H9 (cell line): ENCODE measurements at regions not wholly inside any gene's neighbourhood (a gene's known extent, or its start where the extent isn't known, plus 50 kb on each side); places are given as distances from the start of the nearest gene placed in this dataset.

ENCODE experiments used
- DNase-seq: peaks from one replicate; pipeline ENCODE4 v3.0.0-alpha.2; 2017
- H2AFZ ChIP-seq: one replicate; pipeline ENCODE4 v1.6.1; 2013; ENCODE audit warnings: mild to moderate bottlenecking, low read length, control low read depth, moderate library complexity
- H2AK5ac ChIP-seq: 2 replicates; pipeline ENCODE4 v1.6.1; 2013; ENCODE audit warnings: low read length, control low read depth, mixed read lengths; ENCODE audit not compliant: insufficient read length
- H2BK120ac ChIP-seq: one replicate; pipeline ENCODE4 v1.6.1; 2013; ENCODE audit warnings: low read depth, mild to moderate bottlenecking, low read length, control low read depth, inconsistent platforms; ENCODE audit not compliant: poor library complexity, severe bottlenecking
- H2BK12ac ChIP-seq: 2 replicates; pipeline ENCODE4 v1.6.1; 2013; ENCODE audit warnings: low read length, control low read depth, mixed read lengths, low read depth; ENCODE audit not compliant: insufficient read length
- H2BK15ac ChIP-seq: 2 replicates; pipeline ENCODE4 v1.6.1; 2013; ENCODE audit warnings: low read depth, low read length, control low read depth
- H2BK20ac ChIP-seq: one replicate; pipeline ENCODE4 v1.6.1; 2013; ENCODE audit warnings: low read depth, mild to moderate bottlenecking, low read length, control low read depth, inconsistent platforms; ENCODE audit not compliant: poor library complexity, severe bottlenecking
- H2BK5ac ChIP-seq: 2 replicates; pipeline ENCODE4 v1.6.1; 2013; ENCODE audit warnings: low read length, control low read depth, mixed read lengths; ENCODE audit not compliant: insufficient read length
- H3K14ac ChIP-seq: 2 replicates; pipeline ENCODE4 v1.6.1; 2013; ENCODE audit warnings: low read length, control low read depth; ENCODE audit not compliant: insufficient read depth
- H3K18ac ChIP-seq: 2 replicates; pipeline ENCODE4 v1.6.1; 2013; ENCODE audit warnings: low read depth, mild to moderate bottlenecking, mixed read lengths, low read length, control low read depth; ENCODE audit not compliant: insufficient read length
- H3K23ac ChIP-seq: 2 replicates; pipeline ENCODE4 v1.6.1; 2013; ENCODE audit warnings: low read length, control low read depth, mixed read lengths, low read depth; ENCODE audit not compliant: insufficient read length
- H3K23me2 ChIP-seq: 2 replicates; pipeline ENCODE4 v1.6.1; 2013; ENCODE audit warnings: low read depth, mild to moderate bottlenecking, mixed read lengths, low read length, control low read depth; ENCODE audit not compliant: insufficient read length, poor library complexity, severe bottlenecking
- H3K27ac ChIP-seq: 2 replicates; pipeline ENCODE4 v1.5.1; 2013; ENCODE audit warnings: low read length, control low read depth, mixed read lengths, low read depth; ENCODE audit not compliant: insufficient read length
- H3K27me3 ChIP-seq: 2 replicates; pipeline ENCODE4 v1.6.1; 2013; ENCODE audit warnings: low read length, control low read depth, inconsistent platforms; ENCODE audit not compliant: insufficient read depth
- H3K4ac ChIP-seq: 2 replicates; pipeline ENCODE4 v1.6.1; 2013; ENCODE audit warnings: low read depth, mild to moderate bottlenecking, control low read depth, inconsistent platforms, low read length, moderate library complexity
- H3K4me1 ChIP-seq: 2 replicates; pipeline ENCODE4 v1.6.1; 2013; ENCODE audit warnings: low read length, control low read depth, inconsistent platforms; ENCODE audit not compliant: insufficient read depth
- H3K4me2 ChIP-seq: 2 replicates; pipeline ENCODE4 v1.6.1; 2013; ENCODE audit warnings: low read length, control low read depth, mixed read lengths; ENCODE audit not compliant: insufficient read length, insufficient read depth
- H3K56ac ChIP-seq: 2 replicates; pipeline ENCODE4 v1.6.1; 2013; ENCODE audit warnings: low read depth, mild to moderate bottlenecking, mixed read lengths, low read length, control low read depth; ENCODE audit not compliant: insufficient read length
- H3K79me1 ChIP-seq: 2 replicates; pipeline ENCODE4 v1.6.1; 2013; ENCODE audit warnings: low read depth, mild to moderate bottlenecking, moderate library complexity, low read length, control low read depth, inconsistent platforms; ENCODE audit not compliant: insufficient read depth, poor library complexity, severe bottlenecking
- H3K79me2 ChIP-seq: 2 replicates; pipeline ENCODE4 v1.6.1; 2013; ENCODE audit warnings: low read length, control low read depth, inconsistent platforms; ENCODE audit not compliant: insufficient read depth
- H3K9ac ChIP-seq: 2 replicates; pipeline ENCODE4 v1.6.1; 2013; ENCODE audit warnings: low read length, control low read depth, mixed read lengths; ENCODE audit not compliant: insufficient read length; ENCODE audit errors: extremely low read depth
- H3K9me3 ChIP-seq: one replicate; pipeline ENCODE4 v1.6.1; 2013; ENCODE audit warnings: low read depth, low read length, inconsistent platforms; ENCODE audit not compliant: control insufficient read depth
- H3T11ph ChIP-seq: one replicate; pipeline ENCODE4 v1.6.1; 2013; ENCODE audit warnings: mild to moderate bottlenecking, low read length, control low read depth, inconsistent platforms
- H4K20me1 ChIP-seq: one replicate; pipeline ENCODE4 v1.6.1; 2013; ENCODE audit not compliant: control insufficient read depth, insufficient read length, insufficient read depth
- H4K5ac ChIP-seq: 2 replicates; pipeline ENCODE4 v1.6.1; 2013; ENCODE audit warnings: low read depth, mild to moderate bottlenecking, mixed read lengths, low read length, control low read depth; ENCODE audit not compliant: insufficient read length
- H4K8ac ChIP-seq: replicated peaks from 2 replicates; pipeline ENCODE4 v1.6.1; 2013; ENCODE audit warnings: low read length, control low read depth, mixed read lengths, low read depth; ENCODE audit not compliant: insufficient read length
- H4K91ac ChIP-seq: 2 replicates; pipeline ENCODE4 v1.6.1; 2013; ENCODE audit warnings: low read depth, mild to moderate bottlenecking, moderate library complexity, mixed read lengths, low read length, control low read depth; ENCODE audit not compliant: insufficient read length
- H3K27ac Mint-ChIP-seq, 3 experiments: 2 replicates in 2 of 3; 3 replicates in 1 of 3; pipeline ENCODE4 v1.8.0; 2020 to 2021; ENCODE audit warnings: mixed read lengths in 3 of 3, mild to moderate bottlenecking in 1 of 3, moderate library complexity in 1 of 3
- H3K27me3 Mint-ChIP-seq: 2 replicates; pipeline ENCODE4 v1.8.0; 2021; ENCODE audit warnings: low read depth, mild to moderate bottlenecking, moderate library complexity, mixed read lengths
- H3K36me3 Mint-ChIP-seq, 3 experiments: 2 replicates in 2 of 3; 3 replicates in 1 of 3; pipeline ENCODE4 v1.8.0; 2020 to 2021; ENCODE audit warnings: low read depth in 3 of 3, mixed read lengths in 3 of 3; ENCODE audit not compliant: insufficient read depth in 1 of 3
- H3K4me1 Mint-ChIP-seq, 2 experiments: 2 replicates each; pipeline ENCODE4 v1.8.0; 2020; ENCODE audit warnings: mixed read lengths in 2 of 2
- H3K4me3 Mint-ChIP-seq, 2 experiments: 2 replicates in 1 of 2; 3 replicates in 1 of 2; pipeline ENCODE4 v1.8.0; 2020 to 2021; ENCODE audit warnings: mild to moderate bottlenecking in 2 of 2, mixed read lengths in 2 of 2, moderate library complexity in 1 of 2
- H3K9me3 Mint-ChIP-seq, 2 experiments: 2 replicates in 1 of 2; 3 replicates in 1 of 2; pipeline ENCODE4 v1.8.0; 2020; ENCODE audit warnings: mild to moderate bottlenecking in 2 of 2, mixed read lengths in 2 of 2, moderate library complexity in 1 of 2
- CTCF ChIP-seq: fragments of 200-600 bp; sonication (generic); conservative IDR thresholded peaks from 3 replicates; pipeline ENCODE4 v1.8.0; 2021; ENCODE audit warnings: antibody characterized with exemption, mild to moderate bottlenecking
- WGBS: extraction: QIAGEN DNeasy Blood & Tissue Kit; methylation state at CpG from one replicate; pipeline ENCODE4 v1.1.7; 2013; ENCODE audit warnings: missing lambda C conversion rate, low lambda C conversion rate, mixed read lengths; ENCODE audit not compliant: insufficient read length; ENCODE audit errors: extremely low coverage; 5-methylcytosine and 5-hydroxymethylcytosine counted together

GRCh38 chr17:13919818-13920217, 149.5 kb upstream of the COX10 start:
- Histone ChIP-seq H3K23me2 (no peaks in the 10 kb centered on the region), H3K56ac (no peak overlapping the region), H3K23ac (no peak overlapping the region), H3K4me2 (no peak overlapping the region), H2BK15ac (no peak overlapping the region), H3T11ph (no peak overlapping the region), H2AK5ac (no peak overlapping the region), H2BK5ac (no peak overlapping the region), H3K79me1 (no peaks in the 10 kb centered on the region), H2AFZ (no peak overlapping the region), H2BK20ac (no peak overlapping the region), H3K4ac (no peak overlapping the region), H3K9ac (no peak overlapping the region), H3K18ac (no peak overlapping the region), H2BK12ac (no peak overlapping the region), H4K8ac (no peak overlapping the region), H3K4me1 (0 out of 2 replicates have a peak, but pooled peaks cover 4% of the 10 kb centered on the region), H4K5ac (no peak overlapping the region), H3K14ac (no peak overlapping the region), H3K27ac (no peak overlapping the region), H3K27me3 (no peaks in the 10 kb centered on the region), H3K9me3 (no peaks in the 10 kb centered on the region), H4K91ac (no peak overlapping the region), H2BK120ac (no peak overlapping the region), H3K79me2 (no peaks in the 10 kb centered on the region), H4K20me1 (no peaks in the 10 kb centered on the region)
- Mint-ChIP-seq H3K4me1 (peaks cover 32 to 45% of the 10 kb centered on the region in 2 experiments), H3K9me3 (peaks cover 0 to 2% of the 10 kb centered on the region in 2 experiments; a peak in 3 of 5 replicates), H3K36me3 (peaks cover 0 to 9% (median 7%) of the 10 kb centered on the region in 3 experiments; a peak in 4 of 7 replicates), H3K27me3 (no peaks in the 10 kb centered on the region; the same call in 1 of the 2 replicates), H3K4me3 (no peak overlapping the region), H3K27ac (peak overlapping the region in 1 of 3 experiments; percentile 38; a peak in 1 of 7 replicates)
- no peak for TF ChIP-seq CTCF
- no peak for DNase-seq
- no CpG with 5 or more reads among the region's 6 CpGs for WGBS
